GM19328 (cell line): ENCODE measurements at regions not wholly inside any gene's neighbourhood (a gene's known extent, or its start where the extent isn't known, plus 50 kb on each side); places are given as distances from the start of the nearest gene placed in this dataset.
"Not testable (repeated sequence)": the region's sequence is repeated elsewhere in the genome, so short reads cannot be mapped to it uniquely, and the experiment has no call there.

ENCODE experiments used
- ATAC-seq: cut with Tn5 transposase; IDR thresholded peaks from one replicate; pipeline ENCODE4 v1.9.1; 2021; ENCODE audit warnings: mild to moderate bottlenecking, moderate library complexity; ENCODE audit not compliant: unreplicated experiment

DNA sequence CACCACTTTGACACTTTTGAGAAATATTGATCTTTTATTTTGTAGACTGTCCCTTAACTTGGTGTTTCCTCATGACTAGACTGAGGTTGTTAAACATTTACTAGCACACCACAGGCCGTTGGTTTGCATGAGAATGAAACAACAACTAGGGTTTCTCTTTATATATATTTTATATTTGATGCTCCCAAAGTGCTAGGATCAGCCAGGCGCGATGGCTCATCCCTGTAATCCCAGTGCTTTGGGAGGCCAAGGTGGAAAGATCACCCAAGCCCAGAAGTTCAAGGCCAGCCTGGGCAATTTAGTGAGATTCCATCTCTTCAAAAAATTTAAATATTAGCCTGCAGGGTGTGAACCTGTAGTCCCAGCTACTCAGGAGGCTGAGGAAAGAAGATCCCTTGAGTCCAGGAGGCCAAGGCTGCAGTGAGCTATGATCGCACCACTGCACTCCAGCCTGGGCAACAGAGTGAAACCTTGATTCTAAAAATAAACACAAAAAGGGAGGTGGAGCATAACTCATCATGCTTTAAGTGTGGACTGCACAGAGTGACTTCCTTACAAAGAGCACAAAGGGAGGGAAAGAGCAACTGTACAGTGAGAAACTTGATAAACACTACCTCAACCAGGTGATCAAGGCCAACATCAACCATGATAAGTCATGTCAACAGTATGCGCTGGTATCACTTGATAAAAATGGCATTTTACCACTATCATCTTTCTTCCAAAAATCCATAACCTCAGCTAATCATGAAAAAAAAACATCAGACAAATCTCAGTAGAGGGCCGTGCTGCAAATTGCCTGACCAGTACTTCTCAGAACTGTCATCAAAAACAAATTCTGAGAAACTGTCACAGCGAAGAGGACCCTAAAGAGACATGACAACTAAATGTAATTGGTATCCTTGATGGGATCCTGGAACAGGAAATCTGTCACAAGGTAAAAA is 72.8 kb upstream of the ATF7IP2 start:
- ATAC-seq: peak; percentile 95

DNA sequence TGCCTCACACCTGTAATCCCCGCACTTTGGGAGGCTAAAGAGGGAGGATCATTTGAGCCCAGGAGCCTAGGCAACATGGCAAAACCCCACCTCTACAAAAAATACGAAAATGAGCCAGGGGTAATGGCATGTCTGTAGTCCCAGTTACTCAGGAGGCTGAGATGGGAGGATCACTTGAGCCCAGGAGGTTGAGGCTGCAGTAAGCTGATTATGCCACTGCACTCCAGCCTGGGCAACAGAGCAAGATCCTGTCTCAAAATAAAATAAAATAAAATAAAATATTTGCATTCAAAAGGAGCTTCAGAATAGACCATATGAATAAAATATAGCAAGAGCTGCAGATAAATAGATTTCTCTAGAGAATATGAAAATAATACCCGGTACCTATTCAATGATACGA is 71.5 kb upstream of the ATF7IP2 start:
- ATAC-seq: no peak

DNA sequence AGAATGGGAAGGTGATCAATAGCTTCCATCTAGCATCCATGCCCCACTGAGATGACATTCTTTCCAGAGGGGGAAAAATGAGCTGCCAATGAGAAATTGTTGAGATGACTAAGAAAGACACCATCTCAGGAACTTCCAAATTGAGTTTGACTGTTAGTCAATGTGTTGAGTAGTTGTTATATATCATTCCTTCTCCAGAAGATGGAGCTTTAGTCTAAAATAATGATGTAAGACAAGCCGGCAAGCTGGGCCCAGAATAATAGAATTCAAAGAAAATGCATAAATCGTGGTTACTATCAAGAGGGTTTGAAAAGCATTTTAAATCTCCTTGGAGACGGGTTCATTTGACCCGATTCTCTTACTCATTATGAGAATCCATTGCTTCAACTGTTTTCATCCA is 71.0 kb upstream of the ATF7IP2 start:
- no peak for ATAC-seq

DNA sequence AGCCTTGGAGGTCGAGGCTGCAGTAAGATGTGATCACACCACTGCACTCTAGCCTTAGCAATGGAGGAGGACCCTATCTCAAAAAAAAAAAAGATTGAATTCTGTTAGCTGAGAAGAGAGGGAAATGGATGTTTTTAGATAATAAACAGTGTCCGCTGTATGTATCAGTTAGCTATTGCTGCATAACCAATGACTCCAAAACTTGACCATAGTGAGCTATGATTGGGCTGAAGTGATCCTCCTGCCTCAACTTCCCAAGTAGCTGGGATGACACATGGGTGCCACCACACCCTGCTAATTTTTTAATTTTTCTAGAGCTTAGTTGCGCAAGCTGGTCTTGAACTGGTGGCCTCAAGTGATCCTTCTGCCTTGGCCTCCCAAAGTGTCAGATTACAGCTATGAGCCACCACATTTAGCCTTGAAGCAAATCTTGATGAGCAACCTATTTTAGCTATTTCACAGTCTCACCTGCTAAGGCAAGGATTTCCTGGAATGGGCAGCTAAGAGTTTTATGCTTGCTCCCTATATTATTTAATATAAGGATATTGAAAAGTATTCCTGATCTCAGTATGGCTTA is 68.3 kb upstream of the ATF7IP2 start:
- no peak for ATAC-seq

DNA sequence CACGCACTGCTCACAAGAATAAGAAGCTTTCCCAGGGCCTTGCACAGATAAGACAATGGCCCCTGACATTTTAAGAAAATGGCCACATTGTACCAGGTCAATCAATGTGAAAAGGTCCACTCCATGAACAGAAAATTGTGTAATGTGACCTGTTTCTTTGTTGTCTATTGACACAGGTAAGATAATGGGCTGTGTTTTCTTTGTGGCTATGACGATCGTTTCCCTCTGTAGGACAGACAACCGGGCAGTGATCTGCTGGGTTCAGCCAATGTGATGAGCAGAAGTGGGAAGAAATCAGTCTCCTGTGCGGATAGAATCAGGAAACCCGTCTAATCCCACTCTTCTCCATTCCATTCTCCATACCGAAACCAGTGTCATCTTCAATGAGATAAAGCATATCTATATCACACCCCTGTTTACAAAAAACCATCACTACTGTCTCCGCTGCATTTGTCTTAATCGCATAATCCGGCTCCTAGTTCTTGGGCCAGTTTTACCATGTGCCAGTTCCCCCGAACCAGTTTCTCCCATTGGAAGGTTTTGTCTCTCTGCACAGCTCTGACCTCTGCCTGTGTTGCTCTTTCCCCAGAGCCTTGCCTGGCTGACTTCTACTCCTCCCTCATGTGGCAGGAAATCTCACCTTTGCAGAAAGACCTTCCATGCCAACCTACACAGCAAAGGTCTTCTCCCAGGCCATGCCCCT is 66.9 kb upstream of the ATF7IP2 start:
- ATAC-seq: no peak

DNA sequence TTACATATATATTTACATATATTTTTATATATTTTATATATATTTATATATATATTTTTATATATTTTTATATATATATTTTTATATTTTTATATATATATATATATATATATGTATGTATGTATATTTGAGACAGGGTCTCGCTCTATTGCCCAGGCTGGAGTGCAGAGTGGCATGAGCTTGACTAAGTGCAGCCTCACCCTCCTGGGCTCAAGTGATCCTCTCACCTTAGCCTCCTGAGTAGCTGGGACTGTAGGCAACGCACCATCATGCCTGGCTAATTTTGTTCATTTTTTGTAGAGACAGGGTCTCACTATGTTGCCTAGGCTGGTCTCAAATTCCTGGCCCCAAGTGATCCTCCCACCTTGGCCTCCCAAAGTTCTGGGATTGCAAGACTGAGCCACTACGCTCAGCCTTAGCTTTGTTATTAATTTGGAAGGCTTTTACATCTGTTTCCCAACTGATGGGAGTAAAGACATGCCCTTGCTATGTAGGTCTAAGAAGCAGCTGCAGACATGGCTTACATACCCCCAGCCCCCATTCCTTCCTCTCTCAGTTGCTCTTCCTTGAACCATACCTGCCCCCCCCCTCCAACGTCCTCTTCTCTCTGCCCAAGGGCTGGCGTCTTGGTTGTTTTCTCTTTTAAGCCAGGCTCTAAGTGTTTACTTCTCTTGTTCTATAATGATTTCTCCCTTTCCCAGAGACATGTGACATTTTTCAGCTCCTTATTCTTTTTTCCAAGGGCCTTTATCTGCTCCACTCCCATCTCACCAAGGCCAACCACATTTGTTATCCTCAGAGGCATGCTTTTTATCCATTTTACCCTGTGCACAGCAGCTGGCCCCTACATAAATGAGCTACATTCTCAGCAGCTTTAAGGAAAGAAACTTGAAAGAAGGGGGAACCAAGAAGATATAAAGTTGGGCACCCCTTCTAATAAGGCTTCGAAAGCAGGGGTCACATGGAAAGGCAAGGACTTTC is 64.2 kb upstream of the ATF7IP2 start:
- ATAC-seq: no peak

DNA sequence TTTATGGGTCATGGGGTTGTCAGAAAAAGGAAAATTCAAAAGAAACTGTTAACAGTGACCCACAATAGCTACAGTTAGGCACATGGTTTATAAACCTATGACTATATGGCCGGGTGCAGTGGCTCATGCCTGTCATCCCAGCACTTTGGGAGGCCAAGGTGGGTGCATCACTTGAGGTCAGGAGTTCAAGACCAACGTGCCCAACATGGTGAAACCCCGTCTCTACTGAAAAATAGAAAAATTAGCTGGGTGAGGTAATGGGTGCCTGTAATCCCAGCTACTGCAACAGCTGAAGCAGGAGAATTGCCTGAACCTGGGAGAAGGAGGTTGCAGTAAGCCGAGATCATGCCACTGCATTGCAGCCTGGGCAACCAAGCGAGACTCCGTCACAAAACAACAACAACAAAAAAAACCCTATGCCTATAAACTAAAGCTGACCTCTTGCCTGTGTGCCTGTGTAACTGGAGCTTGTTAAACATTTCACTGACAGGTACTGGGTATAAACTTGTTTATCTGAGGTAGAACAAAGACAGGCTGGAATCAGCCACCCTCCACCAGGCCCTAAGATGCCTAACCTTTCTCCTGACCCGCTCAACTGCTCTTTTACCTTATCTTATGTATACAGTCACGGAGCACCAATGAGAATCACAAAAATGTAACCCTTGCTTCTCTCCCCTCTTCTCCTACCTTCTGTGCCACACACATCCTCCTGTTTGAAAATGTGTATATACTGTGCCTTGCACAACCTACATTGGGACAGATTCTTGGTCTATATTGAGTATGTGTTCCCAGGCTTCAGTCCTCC is 62.9 kb upstream of the ATF7IP2 start:
- no peak for ATAC-seq

DNA sequence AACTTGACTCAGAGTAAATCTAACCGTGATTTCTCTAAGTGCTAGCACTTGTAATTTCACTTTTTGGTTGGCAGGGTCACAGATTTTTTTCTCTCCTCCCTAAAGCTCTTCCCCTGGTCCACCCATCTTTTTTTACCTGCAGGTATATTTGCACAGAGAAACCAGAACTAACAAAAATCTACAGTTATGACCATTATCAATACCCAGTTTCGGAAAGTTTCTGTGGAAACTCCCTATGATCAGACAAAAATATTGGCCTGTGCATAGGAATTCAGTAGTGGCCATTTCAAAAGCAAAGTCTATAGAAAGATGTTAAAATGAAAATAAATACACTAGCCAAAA is 62.4 kb upstream of the ATF7IP2 start:
- no peak for ATAC-seq

DNA sequence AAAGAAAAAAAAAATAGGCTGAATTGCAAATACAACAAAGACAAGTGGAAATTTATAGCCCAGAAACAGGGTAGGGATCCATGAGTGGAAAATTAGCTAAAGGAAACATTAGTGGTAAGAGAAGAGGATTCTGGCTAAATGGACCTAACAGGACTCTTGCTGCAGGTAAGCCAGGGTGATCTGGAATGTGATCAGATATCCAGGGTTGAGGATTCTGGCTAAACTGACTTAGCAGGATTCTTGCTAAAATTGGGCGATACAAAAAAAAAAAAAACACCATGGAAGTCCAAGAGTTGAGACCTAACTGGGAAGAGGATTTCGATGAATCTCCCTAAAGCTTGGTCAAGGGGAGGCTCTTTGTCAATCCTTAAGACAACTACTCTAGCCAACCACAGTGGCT is 61.7 kb upstream of the ATF7IP2 start:
- ATAC-seq: no peak

DNA sequence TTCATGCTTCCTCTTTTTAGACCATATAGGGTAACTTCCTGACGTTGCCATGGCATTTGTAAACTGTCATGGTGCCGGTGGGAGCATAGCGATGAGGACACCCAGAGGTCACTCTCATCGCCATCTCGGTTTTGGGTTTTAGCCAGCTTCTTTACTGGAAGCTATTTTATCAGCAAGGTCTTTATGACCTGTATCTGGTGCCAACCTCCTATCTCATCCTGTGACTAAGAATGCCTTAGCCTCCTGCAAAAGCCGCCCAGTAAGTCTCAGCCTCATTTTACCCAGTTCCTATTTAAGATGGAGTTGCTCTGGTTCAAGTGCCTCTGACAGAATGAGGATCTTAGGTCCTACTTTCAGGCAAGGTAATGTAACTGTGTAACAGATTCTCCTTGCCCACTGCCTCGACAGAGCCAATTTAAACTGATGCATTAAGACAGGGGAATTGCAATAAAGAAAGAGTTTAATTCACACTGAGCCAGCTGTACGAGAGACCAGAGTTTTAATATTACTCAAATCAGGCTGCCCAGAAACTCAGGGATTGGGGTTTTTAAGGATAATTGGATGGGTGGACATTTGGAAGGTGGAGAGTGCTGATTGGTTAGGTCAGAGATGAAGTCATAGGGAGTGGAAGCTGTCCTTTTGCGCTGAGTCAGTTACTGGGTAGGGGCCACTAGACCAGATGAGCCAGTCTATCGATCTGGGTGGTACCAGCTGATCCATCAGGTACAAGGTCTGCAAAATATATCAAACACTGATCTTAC is 59.9 kb upstream of the ATF7IP2 start:
- ATAC-seq: no peak

DNA sequence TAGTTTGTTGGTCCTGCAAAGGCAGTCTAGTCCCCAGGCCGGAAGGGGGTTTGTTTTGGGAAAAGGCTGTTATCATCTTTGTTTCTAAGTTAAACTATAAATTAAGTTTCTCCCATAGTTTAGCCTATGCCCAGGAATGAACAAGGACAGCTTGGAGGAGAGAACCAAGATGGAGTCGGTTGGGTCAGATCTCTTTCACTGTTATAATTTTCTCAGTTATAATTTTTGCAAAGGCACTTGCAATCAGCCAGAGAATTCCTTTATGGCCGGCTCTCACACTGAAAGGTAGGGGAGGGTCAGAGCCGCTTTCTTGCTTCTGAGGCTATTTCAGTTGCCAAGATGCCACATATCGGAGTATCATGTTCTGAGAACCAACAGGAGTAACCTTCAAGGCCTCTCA is 59.2 kb upstream of the ATF7IP2 start:
- ATAC-seq: no peak

DNA sequence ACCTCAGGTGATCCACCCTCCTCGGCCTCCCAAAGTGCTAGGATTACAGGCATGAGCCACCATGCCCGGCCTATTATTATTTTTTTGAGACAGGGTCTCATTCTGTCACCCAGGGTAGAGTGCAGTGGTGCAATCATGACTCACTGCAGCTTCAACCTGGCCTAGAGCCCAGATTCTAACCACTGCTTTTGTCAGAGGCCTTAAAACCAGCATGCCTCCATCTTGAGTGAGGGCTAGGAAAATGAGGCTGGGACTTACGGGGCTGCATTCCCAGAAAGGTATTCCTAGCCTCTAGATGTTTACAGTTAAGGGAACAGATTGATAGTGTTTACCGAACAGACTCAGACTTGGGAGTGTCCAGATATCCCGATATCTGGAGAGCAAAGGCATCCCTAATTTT is 57.6 kb upstream of the ATF7IP2 start:
- ATAC-seq: not testable (repeated sequence)

DNA sequence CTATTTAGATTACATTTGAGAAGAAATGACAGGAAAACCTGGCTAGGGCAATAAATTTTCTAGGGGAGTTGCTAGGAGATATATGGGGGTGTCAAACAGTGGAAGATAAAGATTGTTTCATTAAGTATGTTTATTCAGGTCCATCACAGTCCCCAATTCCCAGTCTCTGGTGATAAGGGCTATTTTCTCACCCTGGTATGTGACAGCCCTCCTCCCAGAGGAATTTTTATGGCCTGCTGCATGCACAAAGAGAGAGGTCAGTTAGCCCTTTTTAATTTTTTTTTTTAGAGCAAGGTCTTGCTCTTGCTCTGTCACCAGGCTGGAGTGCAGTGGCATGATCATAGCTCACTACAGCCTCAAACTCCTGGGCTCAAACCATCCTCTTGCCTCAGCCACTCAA is 53.6 kb upstream of the ATF7IP2 start:
- no peak for ATAC-seq

DNA sequence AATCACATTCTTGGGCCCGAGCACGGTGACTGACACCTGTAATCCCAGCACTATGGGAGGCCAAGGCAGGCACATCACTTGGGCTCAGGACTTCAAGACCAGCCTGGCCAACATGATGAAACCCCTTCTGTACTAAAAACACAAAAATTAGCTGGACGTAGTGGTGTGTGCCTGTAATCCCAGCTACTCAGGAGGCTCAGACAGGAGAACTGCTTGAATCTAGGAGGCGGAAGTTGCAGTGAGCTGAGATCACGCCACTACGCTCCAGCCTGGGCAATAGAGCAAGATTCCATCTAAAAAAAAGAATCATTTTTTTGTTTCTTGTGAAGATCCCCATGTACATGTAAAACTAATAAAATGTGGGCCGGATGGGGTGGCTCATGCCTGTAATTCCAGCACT is 53.1 kb upstream of the ATF7IP2 start:
- ATAC-seq: no peak

DNA sequence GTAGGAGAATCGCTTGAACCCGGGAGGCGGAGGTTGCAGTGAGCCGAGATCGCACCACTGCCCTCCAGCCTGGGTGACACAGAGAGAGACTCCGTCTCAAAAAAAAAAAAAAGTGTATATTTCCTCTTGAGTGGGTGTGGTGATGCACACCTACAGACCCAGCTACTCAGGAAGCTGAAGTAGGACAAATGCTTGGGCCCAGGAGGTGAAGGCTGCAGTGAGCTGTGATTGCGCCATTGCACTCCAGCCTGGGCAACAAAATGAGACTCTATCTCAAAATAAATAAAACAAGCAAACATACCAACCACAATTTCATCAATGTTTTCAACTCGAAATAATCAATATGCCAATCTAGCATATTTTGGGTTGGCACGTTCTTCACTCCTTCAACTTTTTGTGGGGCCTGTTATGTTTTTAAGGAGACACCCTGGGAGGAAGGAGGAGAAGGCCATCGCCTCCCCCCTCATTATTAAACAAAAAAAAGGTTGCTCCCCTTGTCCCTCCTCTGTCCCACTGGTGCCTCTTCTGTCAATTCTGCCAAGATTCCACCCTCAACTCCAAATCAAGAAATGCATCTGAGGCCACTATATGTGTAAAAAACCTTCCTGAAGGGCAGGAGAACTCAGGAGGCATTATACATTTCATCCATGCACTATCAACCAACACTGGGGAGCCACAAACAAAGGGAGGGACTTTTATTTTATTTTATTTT is 52.4 kb upstream of the ATF7IP2 start:
- ATAC-seq: no peak

DNA sequence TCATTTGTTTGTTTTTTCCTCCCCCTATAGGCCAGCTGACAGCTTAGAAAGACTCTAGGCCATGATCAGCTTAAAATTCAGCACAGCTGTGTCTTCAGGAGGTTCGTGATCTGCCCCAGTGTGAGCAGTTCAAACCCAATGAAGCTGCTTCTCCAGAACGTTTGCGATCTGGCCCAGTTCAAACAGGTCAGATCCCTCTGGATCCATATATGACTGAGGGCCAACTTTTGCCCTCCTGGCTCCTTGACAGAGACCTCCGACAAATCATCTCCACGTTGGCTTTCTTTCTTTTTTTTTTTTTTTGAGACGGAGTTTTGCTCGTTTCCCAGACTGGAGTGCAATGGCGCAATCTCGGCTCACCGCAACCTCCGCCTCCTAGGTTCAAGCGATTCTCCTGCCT is 50.2 kb upstream of the ATF7IP2 start:
- no peak for ATAC-seq
